ENCODE measurements at regions not wholly inside any gene's neighbourhood (a gene's known extent, or its start where the extent isn't known, plus 50 kb on each side); places are given as distances from the start of the nearest gene placed in this dataset.

DNA sequence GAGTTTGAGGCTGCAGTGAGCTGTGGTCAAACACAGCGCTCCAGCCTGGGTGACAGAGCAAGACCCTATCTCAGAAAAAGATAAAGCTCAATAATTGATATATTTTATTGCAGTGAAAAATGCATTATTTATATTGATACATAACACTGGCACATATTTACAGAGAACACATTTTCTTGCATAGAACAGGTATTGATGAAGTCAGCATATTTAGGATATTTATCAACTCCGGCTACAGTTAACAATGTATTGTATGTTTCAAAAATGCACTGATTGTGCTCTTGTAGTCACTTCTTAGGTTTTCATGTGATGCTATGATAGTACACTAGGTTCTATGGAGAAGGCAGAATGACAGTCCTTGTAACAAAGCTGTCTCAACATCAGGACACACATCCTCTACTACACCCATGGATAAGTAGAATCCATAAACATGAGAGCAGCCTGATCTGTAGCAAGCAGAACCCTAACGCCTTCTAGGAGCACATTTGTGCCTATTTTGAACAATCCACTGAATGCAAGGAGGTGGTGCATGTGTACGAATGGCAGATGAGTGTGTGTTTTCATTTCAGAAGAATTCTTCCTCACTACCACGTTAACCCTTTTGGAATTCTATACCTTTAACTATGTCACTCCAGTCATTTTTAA, 586.1 kb upstream of the CELF2 start:
- TF ChIP-seq, protein P1, sequence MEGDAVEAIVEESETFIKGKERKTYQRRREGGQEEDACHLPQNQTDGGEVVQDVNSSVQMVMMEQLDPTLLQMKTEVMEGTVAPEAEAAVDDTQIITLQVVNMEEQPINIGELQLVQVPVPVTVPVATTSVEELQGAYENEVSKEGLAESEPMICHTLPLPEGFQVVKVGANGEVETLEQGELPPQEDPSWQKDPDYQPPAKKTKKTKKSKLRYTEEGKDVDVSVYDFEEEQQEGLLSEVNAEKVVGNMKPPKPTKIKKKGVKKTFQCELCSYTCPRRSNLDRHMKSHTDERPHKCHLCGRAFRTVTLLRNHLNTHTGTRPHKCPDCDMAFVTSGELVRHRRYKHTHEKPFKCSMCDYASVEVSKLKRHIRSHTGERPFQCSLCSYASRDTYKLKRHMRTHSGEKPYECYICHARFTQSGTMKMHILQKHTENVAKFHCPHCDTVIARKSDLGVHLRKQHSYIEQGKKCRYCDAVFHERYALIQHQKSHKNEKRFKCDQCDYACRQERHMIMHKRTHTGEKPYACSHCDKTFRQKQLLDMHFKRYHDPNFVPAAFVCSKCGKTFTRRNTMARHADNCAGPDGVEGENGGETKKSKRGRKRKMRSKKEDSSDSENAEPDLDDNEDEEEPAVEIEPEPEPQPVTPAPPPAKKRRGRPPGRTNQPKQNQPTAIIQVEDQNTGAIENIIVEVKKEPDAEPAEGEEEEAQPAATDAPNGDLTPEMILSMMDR (conservative IDR thresholded peaks at IDR 0.05 in 1 of 2, IDR thresholded peaks at IDR 0.05 in 1 of 2; ENCODE audit: extremely low read depth in 1 of 2, insufficient read depth in 1 of 2, low read depth in 1 of 2, low read length in 2 of 2): no peak
- no peak for TF ChIP-seq EZH2 (IDR thresholded peaks at IDR 0.05; ENCODE audit: borderline replicate concordance, low read length)

Measured in mammary epithelial cell (primary cell).